Testis (tissue), 2 donors: ENCODE measurements at regions not wholly inside any gene's neighbourhood (a gene's known extent, or its start where the extent isn't known, plus 50 kb on each side); places are given as distances from the start of the nearest gene placed in this dataset.

Experiments used
- CTCF ChIP-seq, 3 experiments: fragments of 450-650 bp in 2 of 3; fragments of 200-600 bp in 1 of 3; sonication (generic) in 1 of 3; IDR thresholded peaks; one replicate each; pipeline ENCODE4 v1.5.1; 2016 to 2019; ENCODE audit warnings: antibody characterized with exemption in 3 of 3, mild to moderate bottlenecking in 2 of 3, moderate library complexity in 1 of 3
- POLR2A ChIP-seq: fragments of 450-650 bp; IDR thresholded peaks from one replicate; pipeline ENCODE4 v1.6.1; 2017; ENCODE audit warnings: antibody characterized with exemption, mild to moderate bottlenecking, moderate library complexity

- TF ChIP-seq CTCF (IDR thresholded peaks at IDR 0.05) (no peak), POLR2A (no peak)
Observed at GRCh38 chr15:87573039-87573438, 683.5 kb downstream of the NTRK3 start.
